ENCODE measurements at regions not wholly inside any gene's neighbourhood (a gene's known extent, or its start where the extent isn't known, plus 50 kb on each side); places are given as distances from the start of the nearest gene placed in this dataset.

DNA sequence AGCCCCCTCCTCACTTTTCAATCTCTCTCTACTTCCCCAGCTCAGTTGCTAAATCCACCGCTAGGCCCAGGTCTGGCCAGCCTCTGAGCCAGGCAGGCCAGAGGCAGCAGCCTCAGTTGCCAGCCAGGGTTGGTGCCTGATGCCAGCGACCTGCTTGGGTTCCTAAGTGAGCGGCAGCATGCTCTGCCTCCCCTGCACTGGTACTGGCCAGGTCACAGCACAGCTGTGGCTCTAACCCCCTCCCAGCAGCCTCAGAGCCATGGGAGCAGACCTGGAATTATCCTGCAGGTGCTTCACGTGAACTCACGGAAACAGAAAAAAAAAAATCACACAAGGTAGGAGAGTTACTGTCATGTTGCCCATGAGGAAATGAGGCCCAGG is 82.5 kb upstream of the ATF3 start:
- DNase-seq (ENCODE audit: low read depth in 2 of 2) = no peak

DNA sequence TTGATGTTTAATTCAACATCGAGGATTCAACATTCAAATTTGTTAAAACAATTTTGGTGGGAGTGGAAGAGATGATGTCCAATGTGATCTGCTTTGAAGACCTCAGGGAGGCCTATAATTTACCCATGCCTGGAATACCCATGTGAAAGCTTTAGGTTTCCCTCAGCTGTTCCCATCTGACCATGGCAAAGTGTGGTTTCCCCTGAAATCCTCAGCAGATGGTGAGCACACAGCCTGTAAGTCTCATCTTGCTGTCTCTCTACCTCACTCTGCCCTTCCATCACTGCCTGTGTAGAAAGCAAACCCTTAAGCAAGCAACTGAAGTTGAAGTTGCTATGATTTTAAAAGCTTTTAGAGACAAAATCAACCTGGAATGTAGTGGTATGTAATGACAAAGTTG is 80.1 kb upstream of the ATF3 start:
- no peak for DNase-seq (ENCODE audit: low read depth in 2 of 2)

DNA sequence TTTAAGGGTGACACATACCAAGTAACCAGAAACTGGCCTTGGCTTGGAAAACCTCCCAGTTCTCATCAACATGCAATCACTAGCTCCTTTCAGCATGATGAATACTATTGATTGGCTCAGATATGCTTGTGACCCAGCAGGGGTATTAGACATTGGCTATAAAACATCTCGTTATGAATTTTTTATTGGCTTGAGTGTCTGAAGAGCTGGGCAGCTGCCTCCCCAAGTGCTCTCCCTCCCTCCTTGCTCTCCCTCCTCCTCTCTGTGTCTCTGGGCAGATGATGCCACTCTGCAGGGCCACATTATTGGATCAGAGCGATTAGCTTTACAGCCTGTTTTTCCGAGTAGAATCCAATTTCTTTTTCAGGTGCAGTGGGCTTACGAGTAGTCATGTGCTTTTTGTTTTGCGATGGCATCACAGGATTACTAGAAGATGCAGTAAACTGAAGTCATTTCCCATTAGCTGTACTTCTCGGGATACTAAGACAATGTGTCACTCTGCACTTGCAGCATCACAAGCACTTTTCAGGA is 79.3 kb upstream of the ATF3 start:
- DNase-seq (ENCODE audit: low read depth in 2 of 2) = no peak

DNA sequence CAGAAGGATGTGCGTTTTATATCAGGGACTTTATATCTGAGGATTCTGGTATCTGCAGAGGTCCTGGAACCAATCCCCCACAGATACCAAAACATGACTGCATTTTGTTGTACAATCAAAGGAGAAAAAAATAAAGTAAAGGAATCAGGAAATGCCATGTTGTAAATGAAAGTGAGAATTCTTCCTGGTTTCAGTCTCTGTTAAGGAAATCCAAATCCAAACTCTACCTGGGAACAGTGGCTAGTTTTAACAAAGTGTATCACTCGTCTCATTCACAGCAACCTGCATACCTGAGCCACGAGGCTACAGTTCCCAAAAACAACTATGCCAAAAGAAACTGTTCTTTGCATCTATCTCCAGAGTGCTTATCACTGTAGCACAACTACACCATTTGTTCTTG is 77.3 kb upstream of the ATF3 start:
- DNase-seq (ENCODE audit: low read depth in 2 of 2) = no peak

DNA sequence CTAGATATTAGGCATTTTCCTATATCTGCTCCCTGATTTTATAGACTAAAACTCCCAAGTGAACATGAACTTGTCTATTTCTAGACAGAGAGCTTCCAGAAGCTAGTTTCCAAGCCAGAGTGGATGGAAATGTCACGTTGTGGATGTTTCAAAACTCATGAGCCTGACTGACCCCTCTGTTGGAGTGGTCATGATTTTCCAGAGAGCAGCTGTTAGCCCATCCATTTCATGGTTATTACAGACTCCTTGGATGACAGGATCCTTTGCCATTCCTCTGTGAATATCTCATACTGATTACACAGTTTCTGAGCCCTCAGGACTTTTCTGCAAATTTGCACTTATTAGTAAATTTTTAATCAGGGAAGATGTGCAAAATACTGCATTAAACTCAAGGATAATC is 76.8 kb upstream of the ATF3 start:
- DNase-seq (ENCODE audit: low read depth in 2 of 2) = no peak

DNA sequence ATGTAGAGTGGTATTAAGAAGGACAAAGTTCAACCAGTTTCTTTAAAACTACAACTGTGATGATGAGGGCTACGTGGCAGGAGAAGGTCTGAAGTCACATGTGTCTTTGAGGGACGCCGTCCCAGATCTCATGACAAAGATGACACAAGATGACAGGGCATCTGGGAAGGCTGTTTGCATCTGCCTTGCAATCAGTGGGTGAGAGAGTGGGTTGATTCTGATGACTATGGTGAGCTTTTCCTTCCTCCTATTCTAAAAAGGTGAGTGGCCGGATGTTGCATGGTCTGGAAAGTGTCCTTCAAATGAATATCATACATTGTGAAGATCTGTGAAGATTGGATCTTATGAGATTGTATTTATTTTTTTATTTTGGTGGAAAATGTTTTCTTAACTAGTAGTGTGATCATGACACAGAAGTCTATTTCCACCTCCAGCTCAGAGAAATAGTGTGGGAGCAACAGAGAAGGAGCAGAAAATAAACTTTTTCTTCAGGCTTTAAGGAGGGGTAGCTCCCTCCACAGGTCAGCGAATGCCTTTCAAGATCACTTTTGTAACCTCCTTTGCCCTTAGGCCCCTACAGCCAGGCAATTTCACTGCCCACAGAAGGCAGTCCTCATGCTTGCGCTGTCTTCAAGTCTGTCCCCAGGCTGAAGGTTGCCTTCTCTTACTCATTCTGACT is 76.0 kb upstream of the ATF3 start:
- DNase-seq (ENCODE audit: low read depth in 2 of 2) = no peak

DNA sequence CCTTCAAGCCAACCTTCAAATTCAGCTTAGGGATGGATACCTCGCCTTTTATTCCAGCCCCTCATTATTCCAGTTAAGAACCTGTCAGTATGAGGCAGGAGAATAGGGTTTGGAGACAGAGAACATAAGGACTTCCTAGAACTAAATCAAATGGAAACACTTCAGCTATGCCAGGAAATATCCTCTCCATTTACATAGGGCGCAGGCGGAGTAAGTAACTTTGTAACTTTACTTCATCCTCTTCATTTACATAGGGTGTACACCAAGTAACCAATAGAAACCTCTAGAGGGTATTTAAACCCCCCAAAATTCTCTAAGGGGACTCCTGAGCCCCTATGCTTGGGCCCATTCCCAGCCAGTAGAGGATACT is 75.4 kb upstream of the ATF3 start:
- DNase-seq (ENCODE audit: low read depth in 2 of 2) = no peak

DNA sequence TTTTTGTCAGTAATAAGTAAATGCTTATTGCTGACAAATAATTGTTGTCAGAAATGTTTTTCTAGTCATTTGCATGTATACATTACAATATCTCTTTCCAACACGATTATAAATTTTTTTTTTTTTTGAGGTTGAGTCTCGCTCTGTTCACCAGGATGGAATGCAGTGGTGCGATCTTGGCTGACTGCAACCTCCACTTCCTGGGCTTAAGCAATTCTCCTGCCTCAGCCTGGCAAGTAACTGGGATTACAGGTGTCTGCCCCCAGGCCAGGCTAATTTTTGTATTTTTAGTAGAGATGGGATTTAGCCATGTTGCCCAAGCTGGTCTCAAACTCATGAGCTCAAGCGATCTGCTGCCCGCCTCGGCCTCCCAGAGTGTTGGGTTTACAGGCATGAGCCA is 72.0 kb upstream of the ATF3 start:
- DNase-seq (ENCODE audit: low read depth in 2 of 2) = no peak

DNA sequence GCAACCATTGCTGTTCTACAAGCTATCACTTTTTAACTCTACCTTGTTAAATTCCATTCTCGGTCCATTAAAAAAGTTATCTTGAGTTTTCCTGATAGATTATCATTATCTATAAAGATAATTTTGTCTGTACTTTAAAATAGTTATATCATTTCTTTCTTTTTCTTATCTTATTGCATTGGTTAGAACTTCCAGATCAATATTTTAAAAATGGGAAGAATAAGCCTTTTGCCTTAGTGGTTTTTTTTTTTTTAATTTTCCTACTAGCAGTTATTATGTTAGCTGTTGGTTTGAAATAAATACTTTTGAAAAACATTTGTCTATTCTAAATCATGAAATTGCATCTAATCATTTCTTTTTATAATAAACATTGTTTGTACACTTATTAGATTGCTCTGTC is 71.0 kb upstream of the ATF3 start:
- no peak for DNase-seq (ENCODE audit: low read depth in 2 of 2)

DNA sequence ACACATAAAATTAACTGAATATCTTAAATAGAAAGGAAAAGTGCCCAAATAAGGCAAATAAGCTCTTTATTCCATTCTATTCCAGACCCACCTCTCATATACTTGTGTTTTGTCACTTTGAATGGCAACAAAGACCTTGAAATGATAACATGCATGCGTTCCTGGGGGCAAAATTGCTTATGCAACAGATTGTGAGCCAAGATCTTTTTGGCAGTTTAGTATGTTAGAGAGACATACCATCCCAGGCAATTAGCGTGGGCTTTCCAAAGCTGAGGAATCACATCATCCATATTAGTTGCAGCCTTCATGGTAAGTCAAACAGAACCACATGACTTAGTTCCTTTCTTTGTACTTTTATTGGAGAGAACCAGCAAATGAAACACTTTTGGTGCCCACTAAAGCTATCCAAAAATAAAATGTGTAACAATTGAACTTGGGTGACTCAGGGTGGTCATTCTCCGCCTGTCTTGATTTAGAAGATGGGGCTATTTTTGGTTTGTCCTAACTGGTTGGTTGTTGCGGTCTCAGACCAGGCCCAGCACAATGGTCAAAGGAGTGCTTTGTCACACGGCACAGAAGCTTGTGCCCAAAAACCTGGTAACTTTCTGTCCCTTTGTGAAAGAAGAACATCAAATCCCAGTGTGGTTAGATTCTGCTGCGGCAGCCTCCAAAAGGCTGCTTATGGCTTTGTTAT is 68.7 kb upstream of the ATF3 start:
- no peak for DNase-seq (ENCODE audit: low read depth in 2 of 2)

DNA sequence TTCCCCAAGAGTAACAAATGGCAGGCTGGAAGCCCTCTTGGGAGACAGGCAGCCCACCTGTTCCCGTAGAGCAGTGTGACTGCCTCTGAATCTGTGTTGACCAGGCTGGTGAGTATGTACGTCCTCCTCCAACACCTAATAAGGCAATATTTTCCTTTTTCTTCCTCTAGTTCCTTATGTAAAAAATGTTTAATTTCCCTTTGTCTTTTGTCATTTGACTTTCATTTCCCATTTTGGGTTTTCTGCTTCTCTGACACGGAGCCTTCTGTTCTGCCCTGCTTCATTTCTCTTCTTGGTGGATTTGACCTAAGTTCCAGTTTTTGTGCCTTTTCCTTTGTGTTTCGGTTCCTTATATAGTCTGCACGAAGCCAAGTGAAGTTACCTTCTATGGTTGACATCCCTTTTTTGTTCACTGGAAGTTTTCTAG is 65.8 kb upstream of the ATF3 start:
- DNase-seq (ENCODE audit: low read depth in 2 of 2) = no peak

DNA sequence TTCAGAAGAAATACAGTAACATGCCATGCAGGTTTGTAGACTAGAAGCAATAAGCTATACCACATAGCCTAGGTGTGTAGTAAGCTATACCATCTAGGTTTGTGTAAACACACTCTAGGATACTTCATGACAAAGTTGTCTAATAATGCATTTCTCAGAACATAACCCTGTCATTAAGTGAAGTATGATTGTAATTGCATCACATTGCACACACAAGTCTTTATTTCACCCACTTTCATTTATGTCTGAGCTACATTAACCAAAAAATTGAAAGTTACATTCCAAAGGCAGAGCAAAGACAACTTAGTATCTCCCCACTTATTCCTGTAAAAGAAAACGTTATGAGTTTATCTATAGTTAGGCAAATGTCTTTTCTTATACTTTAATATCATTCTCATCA is 64.5 kb upstream of the ATF3 start:
- DNase-seq (ENCODE audit: low read depth in 2 of 2) = no peak

DNA sequence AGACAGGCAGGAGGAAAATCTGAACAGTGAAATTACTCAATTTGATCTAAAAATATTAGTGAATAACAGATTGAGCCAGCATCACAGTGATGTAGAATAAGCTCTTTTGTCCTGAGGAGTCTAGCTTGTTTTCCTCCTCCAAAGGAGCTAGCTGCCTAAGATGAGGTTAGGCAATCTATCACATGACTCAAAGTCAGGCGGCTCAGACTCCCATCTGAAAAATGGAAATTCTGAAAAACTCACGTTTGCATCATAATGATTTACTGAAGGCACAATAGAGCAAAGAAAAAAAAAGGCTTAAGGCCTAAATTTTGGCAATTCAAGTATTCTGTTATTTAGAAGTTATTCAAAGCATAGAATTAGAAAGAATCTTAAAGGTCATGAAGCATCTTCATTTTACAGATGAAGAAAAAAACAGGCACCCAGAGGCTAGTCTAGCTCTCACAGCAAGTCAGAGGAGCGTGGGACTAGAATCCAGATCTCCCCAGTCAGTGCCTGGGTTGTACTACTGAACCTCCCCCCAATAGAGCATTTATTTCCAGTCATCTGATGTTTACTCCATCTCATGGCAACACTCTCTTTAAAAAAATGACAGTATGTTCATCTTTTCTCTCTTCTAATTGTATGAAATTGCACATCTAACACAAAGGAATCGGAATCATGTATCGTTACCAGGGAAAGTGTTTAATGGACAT is 62.5 kb upstream of the ATF3 start:
- DNase-seq (ENCODE audit: low read depth in 2 of 2) = no peak

DNA sequence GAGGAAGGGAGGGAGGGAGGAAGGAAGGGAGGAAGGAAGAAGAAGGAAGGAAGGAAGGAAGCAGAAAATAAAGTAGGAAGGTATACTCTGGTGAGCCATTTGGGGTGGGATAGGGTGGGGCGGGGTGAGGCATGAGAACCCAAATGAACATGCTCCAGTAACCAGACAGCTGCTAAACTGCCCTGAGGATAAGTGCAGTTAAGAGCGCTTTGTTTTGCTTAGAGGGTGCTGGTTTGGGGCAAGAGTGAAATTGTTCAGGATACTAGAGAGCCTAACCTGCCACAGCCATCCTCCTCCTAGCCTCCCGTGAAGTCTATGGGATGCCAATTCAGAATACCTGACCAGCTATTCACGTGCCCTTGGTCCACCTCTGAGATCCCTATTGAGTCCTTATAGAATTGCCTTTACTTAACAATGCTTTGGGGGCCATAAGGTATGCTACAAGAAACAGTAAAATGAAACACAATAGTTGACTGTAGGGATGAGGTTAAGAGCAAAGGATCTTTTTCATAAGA is 59.0 kb upstream of the ATF3 start:
- DNase-seq (ENCODE audit: low read depth in 2 of 2) = no peak

DNA sequence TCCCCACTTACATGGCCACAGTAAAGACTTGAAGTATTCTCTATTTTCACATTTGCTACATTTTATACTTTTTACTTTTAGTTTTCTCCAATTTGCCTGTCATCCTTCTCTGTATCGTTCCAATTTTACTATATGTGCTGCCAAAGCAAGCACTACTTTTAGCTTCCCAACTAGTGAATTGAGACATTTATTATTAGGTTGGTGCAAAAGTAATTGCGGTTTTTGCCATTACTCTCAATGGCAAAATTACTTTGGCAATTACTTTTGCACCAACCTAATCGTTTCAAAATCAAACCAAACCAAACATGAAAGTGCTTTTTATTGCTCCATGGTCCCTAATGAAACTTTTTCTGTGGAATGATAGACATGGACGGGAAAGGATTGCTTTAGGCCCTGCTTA is 56.6 kb upstream of the ATF3 start:
- DNase-seq (ENCODE audit: low read depth in 2 of 2) = no peak

DNA sequence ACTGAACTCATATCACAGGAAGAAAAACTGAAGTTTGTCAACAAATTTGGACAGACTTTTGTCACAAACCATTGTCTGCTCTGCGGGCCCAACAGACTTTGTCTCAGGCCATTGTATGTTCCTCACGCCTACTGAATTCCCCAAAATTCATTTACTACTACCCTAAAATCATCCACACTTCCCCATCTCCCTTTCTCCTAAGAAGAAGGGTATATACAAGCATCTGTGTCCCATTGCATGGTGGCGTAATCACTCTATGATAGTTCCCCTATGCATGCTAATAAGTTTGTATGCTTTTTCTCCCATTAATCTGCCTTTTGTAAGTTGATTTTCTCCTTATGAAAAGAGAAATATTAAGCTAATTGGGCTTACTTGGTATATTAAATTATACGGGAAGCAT is 54.9 kb upstream of the ATF3 start:
- DNase-seq (ENCODE audit: low read depth in 2 of 2) = no peak

DNA sequence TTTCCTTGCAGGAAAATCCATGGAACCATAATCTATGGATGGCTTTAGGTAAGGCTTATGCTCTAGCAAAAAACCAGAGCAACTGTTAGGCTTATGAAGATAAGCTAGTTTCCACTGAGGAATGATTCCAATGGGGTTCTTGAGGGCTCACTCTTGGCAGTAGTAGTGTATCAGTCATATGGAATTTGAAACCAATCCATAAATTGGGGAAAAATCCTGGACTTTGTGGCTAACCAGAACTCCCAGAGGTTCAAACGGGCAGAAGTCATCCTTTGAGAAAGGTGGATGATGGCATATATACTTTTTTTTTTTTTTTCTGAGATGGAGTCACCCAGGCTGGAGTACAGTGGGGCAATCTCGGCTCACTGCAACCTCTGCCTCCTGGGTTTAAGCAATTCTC is 54.2 kb upstream of the ATF3 start:
- no peak for DNase-seq (ENCODE audit: low read depth in 2 of 2)

DNA sequence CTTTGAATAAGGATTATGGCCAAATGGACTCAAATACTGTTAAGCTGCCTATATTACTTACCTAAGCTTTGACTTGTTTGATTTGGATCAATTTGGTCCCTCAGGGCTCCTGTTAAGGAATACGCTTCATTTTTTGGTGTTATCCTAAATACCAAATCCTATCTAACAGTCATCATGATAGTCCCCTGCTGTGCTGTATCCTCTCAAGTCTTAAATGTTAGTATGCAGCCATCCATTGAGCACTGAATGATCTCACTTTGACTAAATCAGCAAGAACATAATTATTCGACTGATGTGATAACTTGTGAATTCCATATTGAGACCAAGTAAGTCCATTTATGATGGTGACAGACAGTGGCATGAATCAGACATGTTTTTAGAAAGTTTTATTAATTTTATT is 53.1 kb upstream of the ATF3 start:
- no peak for DNase-seq (ENCODE audit: low read depth in 2 of 2)

DNA sequence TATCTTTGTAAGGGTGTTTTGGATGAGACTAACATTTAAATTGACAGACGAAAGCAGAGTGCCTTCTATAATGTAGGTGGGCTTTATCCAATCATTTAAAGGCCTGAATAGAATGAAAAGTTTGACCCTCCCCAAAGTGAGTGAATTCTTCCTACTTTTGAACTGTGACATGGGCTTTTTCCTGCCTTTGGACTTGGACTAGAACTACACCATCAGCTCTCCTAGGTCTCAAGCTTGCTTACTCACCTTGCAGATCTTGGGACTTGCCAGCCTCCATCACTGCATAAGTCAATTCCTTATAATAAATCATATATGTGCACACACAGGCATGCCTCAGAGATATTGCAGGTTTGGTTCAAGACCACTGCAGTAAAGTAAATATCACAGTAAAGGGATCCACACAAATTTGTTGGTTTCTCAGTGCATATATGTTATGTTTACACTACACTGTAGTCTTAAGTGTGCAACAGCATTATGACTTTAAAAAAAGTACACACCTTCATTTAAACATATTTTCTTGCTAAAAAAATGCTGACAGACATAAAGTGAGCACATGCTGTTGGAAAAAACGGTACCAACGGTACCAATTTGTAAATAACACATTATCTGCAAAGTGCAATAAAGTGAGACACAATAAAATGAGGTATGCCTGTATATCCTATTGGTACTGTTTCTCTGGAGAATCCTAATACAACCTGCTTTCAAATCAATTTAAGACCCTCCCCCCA is 51.6 kb upstream of the ATF3 start:
- no peak for DNase-seq (ENCODE audit: low read depth in 2 of 2)

DNA sequence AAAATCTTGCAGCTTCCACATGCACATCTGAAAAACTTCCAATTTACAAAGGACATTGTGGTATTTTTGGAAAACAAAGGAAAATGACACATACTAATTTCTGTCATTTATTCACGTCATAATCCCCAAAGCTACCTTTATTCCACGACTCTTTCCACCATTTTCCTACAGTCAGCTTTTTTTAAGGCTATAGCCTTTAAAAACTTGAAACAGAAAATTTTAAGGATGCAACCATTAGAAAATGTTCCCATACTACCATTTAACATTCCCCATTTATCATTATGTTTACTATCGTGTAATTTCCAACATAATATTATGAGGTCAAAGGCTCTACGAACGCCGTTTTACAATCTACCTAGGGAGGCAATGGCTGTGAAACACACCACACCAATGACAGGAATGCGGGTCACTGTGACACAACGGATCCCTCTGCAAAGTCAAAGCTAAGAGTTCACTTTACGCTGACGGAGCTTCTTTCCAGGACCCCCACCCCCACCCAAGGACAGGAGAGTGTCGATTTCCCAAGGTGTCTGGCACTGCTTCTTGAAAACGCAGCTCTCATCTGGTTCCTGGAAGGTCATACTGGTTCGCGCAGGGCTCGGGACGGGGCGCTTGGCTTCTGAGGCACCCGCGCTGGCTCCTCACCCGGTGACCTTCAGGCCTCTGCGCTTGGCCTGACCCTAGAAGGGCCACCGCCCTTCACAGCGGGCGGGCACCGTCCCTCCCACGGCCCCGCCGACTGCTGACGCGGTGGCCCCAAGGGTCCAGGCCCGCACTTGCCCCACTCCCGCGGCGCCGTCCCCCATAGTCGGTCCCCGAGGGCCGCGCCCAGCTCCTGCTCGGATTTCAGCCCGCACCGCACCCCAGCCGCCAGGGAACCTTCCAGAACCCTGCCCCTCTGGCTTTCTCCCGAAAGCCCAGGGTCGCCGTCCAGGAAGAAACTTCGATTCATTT is 50.5 kb upstream of the ATF3 start:
- DNase-seq (ENCODE audit: low read depth in 2 of 2) = peak in 1 of 2 donors; percentile 14

All from stimulated activated CD8-positive, alpha-beta memory T cell treated with anti-CD3 and anti-CD28 coated beads, Interleukin-2, amount 100 ng/mL, for 1 hour (primary cell).